MM.1S (cell line): ENCODE measurements at regions not wholly inside any gene's neighbourhood (a gene's known extent, or its start where the extent isn't known, plus 50 kb on each side); places are given as distances from the start of the nearest gene placed in this dataset.

Experiments used
- EZH2 ChIP-seq: fragments of 300-600 bp; sonication (generic); optimal IDR thresholded peaks from 2 replicates; pipeline ENCODE3; 2017; ENCODE audit warnings: low read depth, mild to moderate bottlenecking, antibody characterized with exemption, low read length, mixed read lengths
- EZH2phosphoT487 ChIP-seq: fragments of 300-600 bp; sonication (generic); IDR thresholded peaks from 2 replicates; pipeline ENCODE4 v1.6.1; 2018; ENCODE audit warnings: antibody characterized with exemption, low read length
- TF ChIP-seq, protein P1 (sequence below): fragments of 300-600 bp; sonication (generic); IDR thresholded peaks from 2 replicates; pipeline ENCODE4 v1.5.1; 2016; ENCODE audit warnings: antibody characterized with exemption, low read length, mixed read lengths

- TF ChIP-seq, protein P1, sequence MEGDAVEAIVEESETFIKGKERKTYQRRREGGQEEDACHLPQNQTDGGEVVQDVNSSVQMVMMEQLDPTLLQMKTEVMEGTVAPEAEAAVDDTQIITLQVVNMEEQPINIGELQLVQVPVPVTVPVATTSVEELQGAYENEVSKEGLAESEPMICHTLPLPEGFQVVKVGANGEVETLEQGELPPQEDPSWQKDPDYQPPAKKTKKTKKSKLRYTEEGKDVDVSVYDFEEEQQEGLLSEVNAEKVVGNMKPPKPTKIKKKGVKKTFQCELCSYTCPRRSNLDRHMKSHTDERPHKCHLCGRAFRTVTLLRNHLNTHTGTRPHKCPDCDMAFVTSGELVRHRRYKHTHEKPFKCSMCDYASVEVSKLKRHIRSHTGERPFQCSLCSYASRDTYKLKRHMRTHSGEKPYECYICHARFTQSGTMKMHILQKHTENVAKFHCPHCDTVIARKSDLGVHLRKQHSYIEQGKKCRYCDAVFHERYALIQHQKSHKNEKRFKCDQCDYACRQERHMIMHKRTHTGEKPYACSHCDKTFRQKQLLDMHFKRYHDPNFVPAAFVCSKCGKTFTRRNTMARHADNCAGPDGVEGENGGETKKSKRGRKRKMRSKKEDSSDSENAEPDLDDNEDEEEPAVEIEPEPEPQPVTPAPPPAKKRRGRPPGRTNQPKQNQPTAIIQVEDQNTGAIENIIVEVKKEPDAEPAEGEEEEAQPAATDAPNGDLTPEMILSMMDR = no peak
- TF ChIP-seq EZH2 (no peak), EZH2phosphoT487 (no peak)
Measured at GRCh38 chrX:95612350-95612749, 1072.3 kb upstream of the DIAPH2 start.
